ENCODE measurements at regions not wholly inside any gene's neighbourhood (a gene's known extent, or its start where the extent isn't known, plus 50 kb on each side); places are given as distances from the start of the nearest gene placed in this dataset.
A peak's percentile ranks its signal among the peaks of the same experiment; 100 is the strongest.
"Not testable (repeated sequence)": the region's sequence is repeated elsewhere in the genome, so short reads cannot be mapped to it uniquely, and the experiment has no call there.

- DNase-seq (ENCODE audit: low spot score): no peak
- intact Hi-C loops (cut with DNase I): no loop called here
Measured at GRCh38 chr6:103791458-103791857, 1068.3 kb downstream of the HACE1 start.

GRCh38 chr6:103784117-103784516 is 1075.6 kb downstream of the HACE1 start:
- intact Hi-C loops (cut with DNase I): no loop called here
- DNase-seq (ENCODE audit: low spot score): no peak

DNA sequence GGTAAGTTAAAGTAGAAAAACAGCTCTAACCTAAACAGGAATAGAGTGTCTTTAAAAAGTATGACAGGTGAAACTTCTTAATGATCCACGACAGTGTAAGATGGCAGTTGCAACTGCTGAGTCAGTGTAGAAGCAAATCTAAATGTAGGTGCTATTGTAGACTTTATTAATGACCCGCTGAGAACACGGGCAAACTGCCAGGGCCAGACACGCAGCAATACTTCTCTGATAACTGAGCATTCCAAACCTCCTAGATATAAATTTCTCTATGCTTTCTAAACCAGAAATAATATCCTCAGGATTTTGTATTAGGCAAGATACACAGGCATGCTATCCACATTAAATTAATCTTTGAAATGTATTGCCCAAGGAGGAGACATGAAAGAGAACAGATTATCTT is 1076.4 kb downstream of the HACE1 start:
- DNase-seq (ENCODE audit: low spot score): no peak
- intact Hi-C loops (cut with DNase I): no loop called here

- no peak for DNase-seq (ENCODE audit: low spot score)
- intact Hi-C loops (cut with DNase I): no loop called here
Measured at GRCh38 chr6:103769431-103769830, 1090.3 kb downstream of the HACE1 start.

DNA sequence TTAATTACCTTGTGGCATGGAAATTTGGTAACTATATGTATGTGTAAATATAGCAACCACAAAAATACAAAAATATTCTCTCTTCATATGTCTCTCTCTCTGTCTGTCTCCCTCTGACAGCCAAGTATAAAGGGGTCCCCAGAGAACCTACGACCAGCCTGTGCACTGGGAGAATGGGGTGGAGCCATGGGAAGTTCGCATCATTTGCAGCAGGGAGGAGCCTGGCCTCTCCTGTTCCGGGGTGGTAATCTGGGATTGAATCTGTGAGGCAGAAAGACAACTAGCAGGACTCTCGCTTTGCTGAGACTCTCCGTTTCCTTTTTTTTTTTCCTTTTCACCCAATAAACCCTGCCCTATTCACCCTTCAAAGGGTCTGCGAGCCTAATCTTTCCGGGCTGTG is 1109.1 kb downstream of the HACE1 start:
- DNase-seq (ENCODE audit: low spot score): no peak
- intact Hi-C loops (cut with DNase I): no loop called here

DNA sequence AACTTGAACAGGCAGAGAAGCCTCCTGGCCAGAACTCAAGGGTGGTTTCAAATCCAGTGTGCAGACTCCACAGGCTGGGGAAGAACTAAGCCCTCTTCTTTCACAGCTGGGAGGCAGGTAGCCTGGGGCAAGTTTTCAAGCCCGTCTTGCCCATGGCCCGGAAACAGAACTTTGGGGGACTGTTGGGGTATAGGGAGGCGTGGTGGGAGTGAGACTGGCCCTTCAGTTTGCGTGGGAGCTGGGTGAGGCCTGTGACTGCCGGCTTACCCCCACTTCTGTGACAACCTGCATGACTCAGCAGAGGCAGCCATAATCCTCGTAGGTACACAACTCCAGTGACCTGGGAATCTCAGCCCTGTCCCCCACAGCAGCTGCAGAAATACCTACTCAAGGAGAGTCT is 1125.7 kb downstream of the HACE1 start:
- DNase-seq (ENCODE audit: low spot score): peak; percentile 53

DNA sequence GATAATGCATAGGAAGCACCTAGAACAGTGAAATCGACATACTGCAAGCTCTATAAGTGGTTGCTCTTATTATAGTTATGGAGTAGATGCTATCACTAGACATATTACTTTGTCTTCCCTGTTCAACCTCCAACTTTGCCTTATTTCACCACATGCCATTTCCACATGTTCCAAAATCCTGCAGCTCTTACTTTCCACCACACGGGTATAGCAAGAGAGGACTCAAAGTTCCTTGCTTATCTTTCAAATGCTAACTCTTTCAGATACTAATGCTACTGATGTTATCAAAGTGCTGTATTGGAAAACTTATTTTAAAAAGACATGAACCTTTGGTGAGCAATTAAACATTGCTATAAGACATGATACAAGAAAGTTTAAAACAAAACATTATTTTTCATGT is 1130.1 kb downstream of the HACE1 start:
- no peak for DNase-seq (ENCODE audit: low spot score)
- intact Hi-C loops (cut with DNase I): no loop called here

More for the DNA sequence above, 1125.7 kb downstream of the HACE1 start:
- intact Hi-C loops (cut with DNase I): no loop called here

DNA sequence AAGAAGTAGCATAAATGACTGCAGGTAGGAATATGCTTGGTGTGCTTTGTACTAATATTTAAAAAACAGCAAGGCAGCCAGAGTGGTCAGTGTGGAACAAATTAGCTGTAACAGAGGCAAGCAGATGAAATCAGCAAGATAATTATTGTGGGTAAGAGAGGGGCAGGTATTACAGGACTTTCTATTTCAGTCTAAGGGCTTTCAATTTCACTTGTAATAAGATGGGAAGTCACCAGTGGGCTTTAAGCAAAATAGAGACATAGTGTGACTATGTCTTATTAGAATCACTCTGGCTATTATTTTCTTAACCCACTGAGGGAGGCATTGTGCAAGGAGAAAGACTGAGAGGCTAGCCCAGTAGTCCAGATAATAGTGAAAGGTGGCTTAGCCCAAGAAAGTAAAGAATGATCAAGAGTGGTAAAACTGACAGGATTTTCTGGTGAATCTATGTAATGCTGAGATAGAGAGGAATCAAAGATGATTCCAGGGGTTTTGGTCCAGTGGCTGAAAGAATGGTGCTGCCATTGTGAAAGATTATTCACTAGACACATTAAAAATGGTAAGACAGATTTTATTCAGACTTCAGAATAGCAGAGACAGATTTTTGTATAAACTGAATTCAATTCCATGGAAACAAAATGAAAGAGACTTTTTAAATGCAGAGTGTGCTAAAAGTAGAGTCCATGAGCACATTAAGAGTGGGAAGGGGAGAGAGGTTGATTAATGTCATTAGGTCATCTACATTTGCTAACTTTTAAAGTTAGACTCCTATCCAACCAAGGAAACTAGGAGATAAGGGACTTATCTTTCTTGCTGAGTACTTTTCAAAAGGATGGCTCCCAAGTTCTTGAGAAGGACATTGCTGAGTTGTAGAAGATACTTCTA is 1136.0 kb downstream of the HACE1 start:
- no peak for DNase-seq (ENCODE audit: low spot score)
- intact Hi-C loops (cut with DNase I): no loop called here

GRCh38 chr6:103722683-103723082 is 1137.0 kb downstream of the HACE1 start:
- intact Hi-C loops (cut with DNase I): no loop called here
- DNase-seq (ENCODE audit: low spot score): no peak

- DNase-seq (ENCODE audit: low spot score): no peak
- intact Hi-C loops (cut with DNase I): no loop called here
Measured at GRCh38 chr6:103721923-103722322, 1137.8 kb downstream of the HACE1 start.

- intact Hi-C loops (cut with DNase I): no loop called here
- DNase-seq (ENCODE audit: low spot score): no peak
Measured at GRCh38 chr6:103720393-103720792, 1139.3 kb downstream of the HACE1 start.

DNA sequence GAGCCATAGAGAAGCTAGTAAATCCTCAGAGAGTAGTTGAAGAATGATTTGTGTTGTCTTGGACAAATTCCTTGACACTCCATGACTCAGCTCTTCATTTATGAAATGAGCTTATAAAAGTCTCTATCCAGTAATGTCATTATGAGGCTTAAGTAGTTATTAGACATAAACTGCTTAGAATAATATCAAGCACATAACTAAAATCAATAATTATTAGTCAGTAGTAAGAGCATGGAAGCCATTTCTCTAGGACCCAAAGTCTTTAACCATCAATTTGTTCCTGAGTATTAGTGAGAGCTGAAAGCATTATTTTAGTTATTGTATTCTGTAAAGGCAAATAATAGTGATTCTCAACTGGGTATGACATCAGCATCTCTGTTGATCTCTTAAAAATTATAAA is 1140.2 kb downstream of the HACE1 start:
- intact Hi-C loops (cut with DNase I): no loop called here
- no peak for DNase-seq (ENCODE audit: low spot score)

- intact Hi-C loops (cut with DNase I): no loop called here
- no peak for DNase-seq (ENCODE audit: low spot score)
Measured at GRCh38 chr6:103715269-103715668, 1144.5 kb downstream of the HACE1 start.

DNA sequence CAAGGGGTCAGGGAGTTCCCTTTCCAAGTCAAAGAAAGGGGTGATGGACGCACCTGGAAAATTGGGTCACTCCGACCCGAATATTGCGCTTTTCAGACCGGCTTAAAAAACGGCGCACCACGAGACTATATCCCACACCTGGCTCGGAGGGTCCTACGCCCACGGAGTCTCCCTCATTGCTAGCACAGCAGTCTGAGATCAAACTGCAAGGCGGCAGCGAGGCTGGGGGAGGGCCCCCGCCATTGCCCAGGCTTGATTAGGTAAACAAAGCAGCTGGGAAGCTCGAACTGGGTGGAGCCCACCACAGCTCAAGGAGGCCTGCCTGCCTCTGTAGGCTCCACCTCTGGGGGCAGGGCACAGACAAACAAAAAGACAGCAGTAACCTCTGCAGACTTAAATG is 1150.5 kb downstream of the HACE1 start:
- DNase-seq (ENCODE audit: low spot score); intact Hi-C loops (cut with DNase I): not testable (repeated sequence)

GRCh38 chr6:103707596-103708325 is 1152.0 kb downstream of the HACE1 start:
- DNase-seq (ENCODE audit: low spot score): no peak
- intact Hi-C loops (cut with DNase I): no loop called here

DNA sequence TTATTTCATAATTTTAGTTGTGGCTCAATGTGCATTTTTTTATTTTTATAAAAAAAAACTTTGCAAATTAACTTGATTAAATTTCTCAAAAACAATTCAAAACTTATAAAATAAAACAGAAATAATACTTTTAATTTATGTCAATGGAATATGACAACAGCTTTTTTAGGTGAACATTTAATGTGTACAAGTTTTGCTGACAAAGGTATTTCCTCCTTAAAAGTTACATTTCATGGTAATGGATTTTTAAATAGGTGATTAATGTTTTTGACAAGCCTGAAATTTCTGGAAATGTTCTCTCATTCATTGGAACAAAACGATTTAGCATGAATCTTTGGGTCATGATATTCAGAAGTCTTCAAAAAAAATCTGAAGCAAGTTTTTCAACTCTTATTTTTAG is 1160.0 kb downstream of the HACE1 start:
- no peak for DNase-seq (ENCODE audit: low spot score)
- intact Hi-C loops (cut with DNase I): loop anchor here in 1 of 2 donors (5.0 kb wide), 1 partner anchor 1393 kb away; no protein-coding TSS in a partner anchor

DNA sequence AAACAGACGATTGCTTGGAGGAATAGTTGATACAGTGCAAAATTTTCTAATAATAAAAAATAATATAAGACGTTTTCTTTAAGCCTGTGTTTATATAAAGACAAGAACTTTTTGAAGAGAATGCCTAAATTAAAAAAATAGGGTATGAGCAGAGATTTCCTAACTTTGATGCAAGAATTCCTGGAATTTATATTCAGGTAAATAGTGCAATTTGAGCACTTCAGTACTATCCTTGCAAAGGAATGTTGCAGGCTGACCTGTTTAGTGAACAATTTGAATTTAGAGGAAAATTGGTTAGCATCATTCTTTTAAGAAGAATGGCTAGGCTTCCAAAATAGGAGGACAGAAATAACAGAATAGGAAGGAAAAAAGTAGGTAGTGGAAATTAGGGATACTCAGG is 1172.3 kb downstream of the HACE1 start:
- intact Hi-C loops (cut with DNase I): no loop called here
- no peak for DNase-seq (ENCODE audit: low spot score)

DNA sequence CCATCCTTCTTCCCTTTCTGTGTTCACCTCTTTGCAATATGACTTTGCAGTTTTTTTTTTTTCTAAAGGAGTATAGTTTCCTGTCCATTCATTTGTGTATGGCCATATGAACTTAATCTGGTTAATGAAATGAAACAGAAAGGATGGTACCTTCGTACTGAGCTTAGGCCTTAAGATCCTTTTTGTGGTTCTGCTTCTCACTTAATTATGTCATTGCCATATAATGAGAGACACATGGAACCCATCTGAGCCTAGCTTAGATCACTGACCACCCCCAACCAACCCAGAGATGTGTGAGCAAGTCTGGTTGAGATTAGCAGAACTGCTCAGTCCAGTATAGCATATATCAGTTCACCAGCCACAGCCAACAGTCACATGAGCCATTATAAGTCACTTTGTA is 1179.6 kb downstream of the HACE1 start:
- intact Hi-C loops (cut with DNase I): no loop called here
- DNase-seq (ENCODE audit: low spot score): no peak

GRCh38 chr6:103677290-103677689 is 1182.4 kb downstream of the HACE1 start:
- DNase-seq (ENCODE audit: low spot score): no peak
- intact Hi-C loops (cut with DNase I): no loop called here

DNA sequence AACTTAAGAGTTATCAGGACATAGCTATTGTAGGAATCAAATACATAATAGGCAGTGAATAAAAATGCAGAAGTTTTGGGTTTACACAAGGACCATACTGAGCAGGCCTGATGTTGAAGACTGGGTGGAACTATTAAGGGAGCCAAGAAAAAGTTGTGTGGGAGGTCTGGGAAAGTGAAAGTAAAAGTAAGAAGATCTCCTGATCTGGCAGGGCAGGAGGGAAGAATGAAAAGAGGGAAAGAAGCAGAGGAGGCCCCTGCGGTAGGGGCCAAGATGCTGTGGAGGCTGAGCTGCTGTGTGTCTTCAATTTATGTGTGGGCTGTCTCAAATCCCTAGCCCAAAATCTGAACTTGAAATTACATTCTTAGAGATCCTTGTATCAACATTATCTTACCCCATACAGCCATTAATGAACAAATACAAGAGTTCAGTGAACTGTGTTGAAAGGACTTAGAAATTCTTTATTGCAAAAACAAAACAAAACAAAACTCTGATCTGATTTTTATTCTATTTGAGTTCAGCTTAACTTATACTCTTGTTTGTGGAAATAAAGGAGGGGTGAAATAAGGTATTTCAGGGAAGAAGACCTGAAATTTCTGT is 1183.8 kb downstream of the HACE1 start:
- DNase-seq (ENCODE audit: low spot score): no peak
- intact Hi-C loops (cut with DNase I): no loop called here
